Peyer's patch (tissue), 4 donors: ENCODE measurements at regions not wholly inside any gene's neighbourhood (a gene's known extent, or its start where the extent isn't known, plus 50 kb on each side); places are given as distances from the start of the nearest gene placed in this dataset.

Experiments
- DNase-seq, 3 donors: peaks; one replicate each; pipeline ENCODE4 v3.0.0-alpha.2; 2017 to 2019
- H3K27ac ChIP-seq, 4 donors: fragments of 200-600 bp; sonication (generic); one replicate each; pipeline ENCODE4 v1.5.1; 2016 to 2019
- H3K27me3 ChIP-seq, 2 donors: fragments of 200-600 bp; sonication (generic); one replicate each; pipeline ENCODE4 v1.5.1; 2019
- H3K36me3 ChIP-seq, 3 donors: fragments of 200-600 bp; sonication (generic); one replicate each; pipeline ENCODE4 v1.5.1; 2016 to 2019
- H3K4me1 ChIP-seq, 4 donors: fragments of 200-600 bp; sonication (generic); one replicate each; pipeline ENCODE4 v1.5.1; 2016 to 2019
- H3K4me3 ChIP-seq, 4 donors: fragments of 200-600 bp; sonication (generic); 1 replicate in 3 of 4; 2 replicates in 1 of 4; pipeline ENCODE4 v1.5.1; 2016 to 2019; ENCODE audit warnings: mild to moderate bottlenecking in 1 of 4
- H3K9me3 ChIP-seq, 4 donors: fragments of 200-600 bp; sonication (generic); one replicate each; pipeline ENCODE4 v1.5.1; 2016 to 2019; ENCODE audit warnings: mild to moderate bottlenecking in 1 of 4
- CTCF ChIP-seq, 6 experiments: fragments of 450-650 bp in 4 of 6; fragments of 200-600 bp in 2 of 6; sonication (generic) in 1 of 6; IDR thresholded peaks; one replicate each; pipeline ENCODE4 v1.5.1; 2017 to 2019; ENCODE audit warnings: antibody characterized with exemption in 6 of 6, mild to moderate bottlenecking in 3 of 6, moderate library complexity in 1 of 6
- POLR2A ChIP-seq, 2 donors: fragments of 450-650 bp; IDR thresholded peaks; one replicate each; pipeline ENCODE4 v1.5.1; 2017; ENCODE audit warnings: antibody characterized with exemption in 2 of 2, mild to moderate bottlenecking in 2 of 2, moderate library complexity in 2 of 2

GRCh38 chr13:106299621-106300020, 235.8 kb downstream of the EFNB2 start:
- Histone ChIP-seq H3K4me3 (no peak overlapping the region), H3K4me1 (no peaks in the 10 kb centered on the region), H3K9me3 (no peaks in the 10 kb centered on the region), H3K27ac (no peak overlapping the region), H3K27me3 (no peaks in the 10 kb centered on the region), H3K36me3 (no peaks in the 10 kb centered on the region)
- no peak for DNase-seq
- TF ChIP-seq CTCF (IDR thresholded peaks at IDR 0.05) (no peak), POLR2A (IDR thresholded peaks at IDR 0.05) (no peak)

GRCh38 chr13:106297283-106297682, 238.2 kb downstream of the EFNB2 start:
- Histone ChIP-seq H3K27ac (no peak overlapping the region), H3K4me1 (no peaks in the 10 kb centered on the region), H3K9me3 (no peaks in the 10 kb centered on the region), H3K4me3 (no peak overlapping the region), H3K27me3 (no peaks in the 10 kb centered on the region), H3K36me3 (no peaks in the 10 kb centered on the region)
- DNase-seq, result no peak
- TF ChIP-seq CTCF (IDR thresholded peaks at IDR 0.05), result no peak
- no peak for TF ChIP-seq POLR2A (IDR thresholded peaks at IDR 0.05)

- Histone ChIP-seq H3K9me3 (no peaks in the 10 kb centered on the region), H3K4me1 (no peaks in the 10 kb centered on the region), H3K27ac (no peak overlapping the region), H3K4me3 (no peak overlapping the region), H3K27me3 (no peaks in the 10 kb centered on the region), H3K36me3 (no peaks in the 10 kb centered on the region)
- DNase-seq, result no peak
- no peak for TF ChIP-seq POLR2A (IDR thresholded peaks at IDR 0.05)
- TF ChIP-seq CTCF (IDR thresholded peaks at IDR 0.05), result no peak
Measured at GRCh38 chr13:106296723-106297122, 238.7 kb downstream of the EFNB2 start.

GRCh38 chr13:106295971-106296370, 239.5 kb downstream of the EFNB2 start:
- Histone ChIP-seq H3K4me1 (no peaks in the 10 kb centered on the region), H3K27ac (no peak overlapping the region), H3K9me3 (no peaks in the 10 kb centered on the region), H3K36me3 (no peaks in the 10 kb centered on the region), H3K4me3 (no peak overlapping the region), H3K27me3 (no peaks in the 10 kb centered on the region)
- TF ChIP-seq POLR2A (IDR thresholded peaks at IDR 0.05), result no peak
- TF ChIP-seq CTCF (IDR thresholded peaks at IDR 0.05), result no peak
- DNase-seq, result no peak

- H3K4me1 ChIP-seq, result no peaks in the 10 kb centered on the region
- H3K27me3 ChIP-seq, result no peaks in the 10 kb centered on the region
- no peak overlapping the region for H3K4me3 ChIP-seq
- TF ChIP-seq POLR2A (IDR thresholded peaks at IDR 0.05) (no peak), CTCF (IDR thresholded peaks at IDR 0.05) (no peak)
- no peaks in the 10 kb centered on the region for H3K9me3 ChIP-seq
- no peak overlapping the region for H3K27ac ChIP-seq
- no peak for DNase-seq
- H3K36me3 ChIP-seq, result no peaks in the 10 kb centered on the region
Measured at GRCh38 chr13:106291006-106291405, 244.5 kb downstream of the EFNB2 start.

- Histone ChIP-seq H3K4me3 (no peak overlapping the region), H3K9me3 (no peaks in the 10 kb centered on the region), H3K36me3 (no peaks in the 10 kb centered on the region), H3K4me1 (no peaks in the 10 kb centered on the region), H3K27me3 (no peaks in the 10 kb centered on the region), H3K27ac (no peak overlapping the region)
- no peak for DNase-seq
- TF ChIP-seq POLR2A (IDR thresholded peaks at IDR 0.05) (no peak), CTCF (IDR thresholded peaks at IDR 0.05) (no peak)
Measured at GRCh38 chr13:106287351-106287750, 248.1 kb downstream of the EFNB2 start.
